OCI-LY7 (cell line): ENCODE measurements at regions not wholly inside any gene's neighbourhood (a gene's known extent, or its start where the extent isn't known, plus 50 kb on each side); places are given as distances from the start of the nearest gene placed in this dataset.
A peak's percentile ranks its signal among the peaks of the same experiment; 100 is the strongest.

Experiments
- BruUV-seq: library from RNA; stranded (reverse); fragments of 400-500 nt; replicated peaks from 2 replicates; lab custom pipeline; 2021; lab: Mats Ljungman, UMichigan
- CTCF ChIA-PET: fragments of 300-600 bp; sonication (Branson Sonifier 250); formaldehyde crosslinking; loops from one replicate; lab custom pipeline; 2022; ENCODE audit warnings: antibody characterized with exemption; ENCODE audit not compliant: unreplicated experiment; lab: Charles Lee
- POLR2A ChIA-PET: fragments of 300-600 bp; sonication (Branson Sonifier 250); formaldehyde crosslinking; loops from one replicate; lab custom pipeline; 2022; ENCODE audit warnings: antibody characterized with exemption; lab: Charles Lee
- DNase-seq: peaks from one replicate; pipeline ENCODE4 v3.0.0-alpha.2; 2015; ENCODE audit warnings: low spot score
- H2AFZ ChIP-seq: fragments of 200-600 bp; sonication (generic), shearing (Covaris generic); 2 replicates; pipeline ENCODE4 v1.6.1; 2014; ENCODE audit warnings: mild to moderate bottlenecking, antibody characterized with exemption, low read length, moderate library complexity
- H3K27ac ChIP-seq: fragments of 200-600 bp; sonication (generic); 2 replicates; pipeline ENCODE4 v1.5.1; 2014; ENCODE audit warnings: mixed run types, low read depth, mild to moderate bottlenecking, moderate library complexity, low read length, inconsistent platforms; ENCODE audit not compliant: poor library complexity, severe bottlenecking
- H3K36me3 ChIP-seq: fragments of 200-600 bp; sonication (generic); 2 replicates; pipeline ENCODE4 v1.6.1; 2014; ENCODE audit warnings: mild to moderate bottlenecking, antibody characterized with exemption, low read length, moderate library complexity, mixed read lengths; ENCODE audit not compliant: insufficient read depth
- H3K4me1 ChIP-seq: fragments of 200-600 bp; sonication (generic); 2 replicates; pipeline ENCODE4 v1.5.1; 2014; ENCODE audit warnings: mild to moderate bottlenecking, low read length; ENCODE audit not compliant: insufficient read depth, poor library complexity, severe bottlenecking
- H3K4me2 ChIP-seq: fragments of 200-600 bp; sonication (generic); 2 replicates; pipeline ENCODE4 v1.6.1; 2014; ENCODE audit warnings: mild to moderate bottlenecking, low read length
- H3K4me3 ChIP-seq: fragments of 200-600 bp; sonication (generic); 2 replicates; pipeline ENCODE4 v1.5.1; 2014; ENCODE audit warnings: mild to moderate bottlenecking, low read depth, low read length; ENCODE audit not compliant: poor library complexity, severe bottlenecking
- H3K79me2 ChIP-seq: fragments of 200-600 bp; sonication (generic); 2 replicates; pipeline ENCODE4 v1.6.1; 2016; ENCODE audit warnings: low read depth, mild to moderate bottlenecking, low read length, moderate library complexity, mixed read lengths; ENCODE audit not compliant: insufficient read depth
- H3K9me2 ChIP-seq: fragments of 200-600 bp; sonication (generic); 2 replicates; pipeline ENCODE4 v1.6.1; 2016; ENCODE audit warnings: mild to moderate bottlenecking, low read length, mixed read lengths; ENCODE audit not compliant: insufficient read depth
- H3K9me3 ChIP-seq: fragments of 200-600 bp; sonication (generic); 2 replicates; pipeline ENCODE4 v1.6.1; 2014; ENCODE audit warnings: mild to moderate bottlenecking, mixed run types, low read length, mixed read lengths
- H4K20me1 ChIP-seq: fragments of 200-600 bp; sonication (generic); 2 replicates; pipeline ENCODE4 v1.6.1; 2014; ENCODE audit warnings: mild to moderate bottlenecking, antibody characterized with exemption, low read length, moderate library complexity, mixed read lengths; ENCODE audit not compliant: insufficient read depth
- EZH2phosphoT487 ChIP-seq: fragments of 200-600 bp; sonication (generic); IDR thresholded peaks from 2 replicates; pipeline ENCODE4 v1.6.1; 2018; ENCODE audit warnings: low read depth, borderline replicate concordance, mild to moderate bottlenecking, mixed run types, antibody characterized with exemption, low read length, moderate library complexity, mixed read lengths
- intact Hi-C: fragments of 100-400 bp; cut with micrococcal nuclease; formaldehyde crosslinking; loops from one replicate; pipeline ENCODE4 v1.10.0; 2022; ENCODE audit not compliant: unreplicated experiment
- TF ChIP-seq, protein P1 (sequence below): fragments of 200-600 bp; sonication (generic); conservative IDR thresholded peaks from 2 replicates; pipeline ENCODE4 v1.5.1; 2014; ENCODE audit warnings: mild to moderate bottlenecking, antibody characterized with exemption, low read length, moderate library complexity, mixed read lengths

DNA sequence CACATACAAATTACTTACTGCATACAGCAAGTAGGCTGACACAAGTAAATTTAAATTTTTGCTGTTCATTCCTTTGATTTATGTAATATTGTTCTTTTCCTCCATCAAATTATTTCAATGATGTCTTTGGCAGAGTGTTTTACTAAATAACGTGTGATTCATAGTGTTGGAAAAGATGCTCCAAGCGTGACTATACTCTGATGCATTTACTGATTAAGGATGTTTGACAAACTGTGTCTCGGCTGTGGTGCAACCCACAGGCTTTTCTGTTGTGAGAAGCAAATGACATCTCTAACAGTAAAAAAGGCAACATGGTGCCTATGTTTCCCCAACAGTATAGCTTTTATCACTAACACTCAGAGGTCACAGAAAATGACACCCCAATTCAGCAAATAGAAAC, 540.9 kb downstream of the PPP4R3C start:
- H3K27ac ChIP-seq: no peak overlapping the region
- no TSS peak for BruUV-seq
- ChIA-PET CTCF (no interaction called here), POLR2A (no interaction called here)
- H3K36me3 ChIP-seq: no peaks in the 10 kb centered on the region
- no peak for DNase-seq
- H3K4me2 ChIP-seq: no peak overlapping the region
- intact Hi-C loops: no loop called here
- H2AFZ ChIP-seq: no peak overlapping the region
- no peaks in the 10 kb centered on the region for H3K9me2 ChIP-seq
- H3K4me1 ChIP-seq: no peaks in the 10 kb centered on the region
- no peaks in the 10 kb centered on the region for H3K9me3 ChIP-seq
- H3K79me2 ChIP-seq: no peaks in the 10 kb centered on the region
- TF ChIP-seq, protein P1, sequence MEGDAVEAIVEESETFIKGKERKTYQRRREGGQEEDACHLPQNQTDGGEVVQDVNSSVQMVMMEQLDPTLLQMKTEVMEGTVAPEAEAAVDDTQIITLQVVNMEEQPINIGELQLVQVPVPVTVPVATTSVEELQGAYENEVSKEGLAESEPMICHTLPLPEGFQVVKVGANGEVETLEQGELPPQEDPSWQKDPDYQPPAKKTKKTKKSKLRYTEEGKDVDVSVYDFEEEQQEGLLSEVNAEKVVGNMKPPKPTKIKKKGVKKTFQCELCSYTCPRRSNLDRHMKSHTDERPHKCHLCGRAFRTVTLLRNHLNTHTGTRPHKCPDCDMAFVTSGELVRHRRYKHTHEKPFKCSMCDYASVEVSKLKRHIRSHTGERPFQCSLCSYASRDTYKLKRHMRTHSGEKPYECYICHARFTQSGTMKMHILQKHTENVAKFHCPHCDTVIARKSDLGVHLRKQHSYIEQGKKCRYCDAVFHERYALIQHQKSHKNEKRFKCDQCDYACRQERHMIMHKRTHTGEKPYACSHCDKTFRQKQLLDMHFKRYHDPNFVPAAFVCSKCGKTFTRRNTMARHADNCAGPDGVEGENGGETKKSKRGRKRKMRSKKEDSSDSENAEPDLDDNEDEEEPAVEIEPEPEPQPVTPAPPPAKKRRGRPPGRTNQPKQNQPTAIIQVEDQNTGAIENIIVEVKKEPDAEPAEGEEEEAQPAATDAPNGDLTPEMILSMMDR: no peak
- TF ChIP-seq EZH2phosphoT487: no peak
- H4K20me1 ChIP-seq: no peaks in the 10 kb centered on the region
- no peak overlapping the region for H3K4me3 ChIP-seq

DNA sequence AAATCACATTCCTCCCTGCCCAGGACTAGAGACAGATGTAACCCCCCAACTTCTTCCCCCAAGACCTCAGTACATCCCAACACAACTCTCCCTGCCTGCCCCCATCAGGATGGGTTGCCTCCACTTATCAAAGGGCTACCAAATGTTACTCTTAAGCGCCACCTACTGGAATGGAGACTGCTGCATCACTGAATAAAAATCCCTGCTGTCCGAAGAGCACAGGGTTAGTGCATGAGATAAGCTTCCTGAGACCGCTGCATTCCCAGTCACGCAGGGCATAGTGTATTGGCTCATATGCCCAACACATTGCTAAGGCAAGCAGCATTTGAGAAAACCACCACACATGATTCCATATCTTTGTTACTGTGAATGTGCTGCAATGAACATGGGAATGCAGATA, 544.5 kb downstream of the PPP4R3C start:
- H3K9me2 ChIP-seq: no peaks in the 10 kb centered on the region
- H3K4me2 ChIP-seq: no peak overlapping the region
- no peak overlapping the region for H3K27ac ChIP-seq
- no peaks in the 10 kb centered on the region for H4K20me1 ChIP-seq
- peak; percentile 15 for DNase-seq
- no peak overlapping the region for H2AFZ ChIP-seq
- H3K4me1 ChIP-seq: no peaks in the 10 kb centered on the region
- intact Hi-C loops: loop anchor here (10.0 kb wide), 1 partner anchor 134 kb away; no protein-coding TSS in a partner anchor
- no peaks in the 10 kb centered on the region for H3K79me2 ChIP-seq
- TF ChIP-seq, protein P1: peak; percentile 65
- no peak for TF ChIP-seq EZH2phosphoT487
- POLR2A ChIA-PET: no interaction called here
- H3K36me3 ChIP-seq: no peaks in the 10 kb centered on the region
- no peak overlapping the region for H3K4me3 ChIP-seq
- CTCF ChIA-PET: no interaction called here
- no TSS peak for BruUV-seq
- no peaks in the 10 kb centered on the region for H3K9me3 ChIP-seq

DNA sequence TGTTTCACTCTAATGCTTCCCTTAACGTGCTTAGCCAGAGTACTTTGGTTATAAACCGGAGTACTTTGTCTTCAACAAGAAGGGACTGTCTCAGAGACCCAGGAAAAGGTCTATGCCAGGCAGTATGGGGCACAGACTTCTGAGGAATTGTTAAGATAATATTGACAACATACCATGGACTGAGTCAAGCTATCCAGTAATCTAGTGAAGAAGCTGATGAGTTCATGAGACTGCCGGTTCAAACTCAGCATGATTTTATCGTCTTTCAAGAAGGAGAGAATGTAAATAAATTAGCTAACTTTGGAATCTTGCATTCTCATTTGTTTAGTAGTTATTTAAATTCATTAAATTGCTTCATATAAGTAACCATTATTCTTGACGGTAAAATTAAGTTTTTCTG, 546.1 kb downstream of the PPP4R3C start:
- TF ChIP-seq, protein P1: no peak
- TF ChIP-seq EZH2phosphoT487: no peak
- Histone ChIP-seq H3K9me2 (no peaks in the 10 kb centered on the region), H3K4me2 (no peak overlapping the region), H3K36me3 (no peaks in the 10 kb centered on the region), H3K4me3 (no peak overlapping the region), H4K20me1 (no peaks in the 10 kb centered on the region), H3K27ac (no peak overlapping the region), H3K79me2 (no peaks in the 10 kb centered on the region), H3K9me3 (no peaks in the 10 kb centered on the region), H3K4me1 (no peaks in the 10 kb centered on the region), H2AFZ (no peak overlapping the region)
- no peak for DNase-seq
- ChIA-PET POLR2A (no interaction called here), CTCF (no interaction called here)
- intact Hi-C loops: loop anchor here (10.0 kb wide), 1 partner anchor 132 kb away; no protein-coding TSS in a partner anchor
- no TSS peak for BruUV-seq
